Stomach (tissue), 8 donors: ENCODE measurements at regions not wholly inside any gene's neighbourhood (a gene's known extent, or its start where the extent isn't known, plus 50 kb on each side); places are given as distances from the start of the nearest gene placed in this dataset.

ENCODE experiments used
- DNase-seq, 2 donors: peaks; one replicate each; pipeline versions ENCODE4 v3.0.0 to v3.0.0-alpha.2; 2013 to 2019
- H3K27ac ChIP-seq, 5 donors: fragments of 200-600 bp in 4 of 5; sonication (generic) in 4 of 5; one replicate each; pipeline ENCODE4 v1.5.1; 2013 to 2019; ENCODE audit warnings: mild to moderate bottlenecking in 1 of 5, moderate library complexity in 1 of 5
- H3K27me3 ChIP-seq, 3 donors: fragments of 200-600 bp; sonication (generic); one replicate each; pipeline ENCODE4 v1.5.1; 2017 to 2019; ENCODE audit warnings: mixed run types in 1 of 3
- H3K36me3 ChIP-seq, 4 donors: fragments of 200-600 bp; sonication (generic); 1 replicate in 3 of 4; 2 replicates in 1 of 4; pipeline ENCODE4 v1.5.1; 2016 to 2019
- H3K4me1 ChIP-seq, 4 donors: fragments of 200-600 bp; sonication (generic); one replicate each; pipeline ENCODE4 v1.5.1; 2016 to 2019
- H3K4me3 ChIP-seq, 4 donors: fragments of 200-600 bp; sonication (generic) in 3 of 4; one replicate each; pipeline ENCODE4 v1.5.1; 2016 to 2019; ENCODE audit warnings: mild to moderate bottlenecking in 1 of 4
- H3K9me3 ChIP-seq, 4 donors: fragments of 200-600 bp; sonication (generic); one replicate each; pipeline ENCODE4 v1.5.1; 2016 to 2019
- CTCF ChIP-seq, 7 experiments: fragments of 450-650 bp in 4 of 7; fragments of 200-600 bp in 3 of 7; sonication (generic) in 3 of 7; IDR thresholded peaks; one replicate each; pipeline ENCODE4 v1.5.1; 2016 to 2019; ENCODE audit warnings: antibody characterized with exemption in 7 of 7, control low read depth in 2 of 7, mild to moderate bottlenecking in 1 of 7
- EP300 ChIP-seq: sonication (generic); formaldehyde crosslinking; IDR thresholded peaks from one replicate; pipeline ENCODE4 v1.6.1; 2017; ENCODE audit warnings: antibody characterized with exemption
- POLR2A ChIP-seq, 4 donors: fragments of 450-650 bp; IDR thresholded peaks; one replicate each; pipeline ENCODE4 v1.6.1; 2016; ENCODE audit warnings: antibody characterized with exemption in 4 of 4, control low read depth in 2 of 4, mild to moderate bottlenecking in 1 of 4, moderate library complexity in 1 of 4
- POLR2AphosphoS5 ChIP-seq, 3 donors: sonication (generic); formaldehyde crosslinking; IDR thresholded peaks; one replicate each; pipeline ENCODE4 v1.6.1; 2016; ENCODE audit warnings: antibody characterized with exemption in 3 of 3
- WGBS, 5 donors: extraction: QIAGEN DNeasy Blood & Tissue Kit in 3 of 5; methylation state at CpG; one replicate each; pipeline versions ENCODE4 v1.1.5 to v1.1.7; 2013 to 2018; 5-methylcytosine and 5-hydroxymethylcytosine counted together
- intact Hi-C: fragments of 100-400 bp; cut with DNase I; formaldehyde crosslinking; loops from one replicate; pipeline ENCODE4 v1.15.1; 2023; ENCODE audit warnings: low total_unique reads
- donor health status: healthy with polysubstance abuse.
- donor health status: Bipolar disorder and iron deficiency.
- donor health status: healthy.

- no peak for DNase-seq
- H3K27me3 ChIP-seq, result no peaks in the 10 kb centered on the region
- H3K36me3 ChIP-seq, result no peaks in the 10 kb centered on the region
- TF ChIP-seq CTCF (IDR thresholded peaks at IDR 0.05) (no peak), POLR2A (IDR thresholded peaks at IDR 0.05) (no peak), EP300 (no peak), POLR2AphosphoS5 (IDR thresholded peaks at IDR 0.05) (no peak)
- intact Hi-C loops, result no loop called here
- no peaks in the 10 kb centered on the region for H3K9me3 ChIP-seq
- H3K4me3 ChIP-seq, result no peak overlapping the region
- no peaks in the 10 kb centered on the region for H3K4me1 ChIP-seq
- 57 to 77% (median 60%) methylated on average over 5 of the region's 5 CpGs for WGBS, 5 donors
- no peak overlapping the region for H3K27ac ChIP-seq
Observed at GRCh38 chr17:14953405-14953804, 311.7 kb downstream of the PMP22 start.

- no peak overlapping the region for H3K4me3 ChIP-seq
- intact Hi-C loops, result no loop called here
- no peak overlapping the region for H3K27ac ChIP-seq
- no peak for TF ChIP-seq POLR2AphosphoS5 (IDR thresholded peaks at IDR 0.05)
- TF ChIP-seq EP300, result no peak
- TF ChIP-seq CTCF (IDR thresholded peaks at IDR 0.05), result no peak
- TF ChIP-seq POLR2A (IDR thresholded peaks at IDR 0.05), result no peak
- no peaks in the 10 kb centered on the region for H3K4me1 ChIP-seq
- DNase-seq, result no peak
- no peaks in the 10 kb centered on the region for H3K9me3 ChIP-seq
- H3K27me3 ChIP-seq, result no peaks in the 10 kb centered on the region
- 75 to 91% (median 89%) methylated on average over 2 of the region's 2 CpGs for WGBS, 5 donors
- no peaks in the 10 kb centered on the region for H3K36me3 ChIP-seq
Observed at GRCh38 chr17:14950686-14951085, 314.4 kb downstream of the PMP22 start.

- WGBS, 5 donors, result 48 to 60% (median 53%) methylated on average over 3 of the region's 3 CpGs
- intact Hi-C loops, result no loop called here
- Histone ChIP-seq H3K27me3 (no peaks in the 10 kb centered on the region), H3K27ac (no peak overlapping the region), H3K36me3 (no peaks in the 10 kb centered on the region), H3K4me3 (no peak overlapping the region), H3K9me3 (no peaks in the 10 kb centered on the region), H3K4me1 (no peaks in the 10 kb centered on the region)
- no peak for DNase-seq
- no peak for TF ChIP-seq POLR2AphosphoS5 (IDR thresholded peaks at IDR 0.05)
- no peak for TF ChIP-seq CTCF (IDR thresholded peaks at IDR 0.05)
- TF ChIP-seq POLR2A (IDR thresholded peaks at IDR 0.05), result no peak
- no peak for TF ChIP-seq EP300
Observed at GRCh38 chr17:14950216-14950615, 314.9 kb downstream of the PMP22 start.

- Histone ChIP-seq H3K27ac (no peak overlapping the region), H3K27me3 (no peaks in the 10 kb centered on the region), H3K36me3 (no peaks in the 10 kb centered on the region), H3K4me1 (no peaks in the 10 kb centered on the region), H3K4me3 (no peak overlapping the region), H3K9me3 (no peaks in the 10 kb centered on the region)
- DNase-seq, result no peak
- intact Hi-C loops, result no loop called here
- 76 to 95% (median 91%) methylated on average over 2 of the region's 2 CpGs for WGBS, 5 donors
- no peak for TF ChIP-seq EP300
- no peak for TF ChIP-seq CTCF (IDR thresholded peaks at IDR 0.05)
- TF ChIP-seq POLR2A (IDR thresholded peaks at IDR 0.05), result no peak
- no peak for TF ChIP-seq POLR2AphosphoS5 (IDR thresholded peaks at IDR 0.05)
Observed at GRCh38 chr17:14947671-14948070, 317.5 kb downstream of the PMP22 start.
